Right renal pelvis (tissue), 4 donors: ENCODE measurements at regions not wholly inside any gene's neighbourhood (a gene's known extent, or its start where the extent isn't known, plus 50 kb on each side); places are given as distances from the start of the nearest gene placed in this dataset.
"Not testable (repeated sequence)": the region's sequence is repeated elsewhere in the genome, so short reads cannot be mapped to it uniquely, and the experiment has no call there.

ENCODE experiments used
- DNase-seq, 4 donors: peaks; one replicate each; pipeline ENCODE4 v3.0.0-alpha.2; 2013; ENCODE audit warnings: low read depth in 4 of 4, low spot score in 3 of 4, missing footprints in 1 of 4

- DNase-seq: no peak
These were observed 161.2 kb upstream of the BCOR start for GRCh38 chrX:40258909-40259308.

- no peak for DNase-seq
These were observed 156.0 kb upstream of the BCOR start for GRCh38 chrX:40253771-40254170.

GRCh38 chrX:40249582-40249981 is 151.8 kb upstream of the BCOR start:
- DNase-seq: no peak

GRCh38 chrX:40248822-40249221 is 151.1 kb upstream of the BCOR start:
- DNase-seq: no peak

GRCh38 chrX:40247848-40248622 is 150.3 kb upstream of the BCOR start:
- DNase-seq: no peak

- DNase-seq: no peak
These were observed 149.6 kb upstream of the BCOR start for GRCh38 chrX:40247382-40247781.

GRCh38 chrX:40245488-40246071 is 147.8 kb upstream of the BCOR start:
- peak in 1 of 4 donors; percentile 49 for DNase-seq

GRCh38 chrX:40244980-40245379 is 147.2 kb upstream of the BCOR start:
- DNase-seq: no peak

- no peak for DNase-seq
These were observed 146.2 kb upstream of the BCOR start for GRCh38 chrX:40243755-40244515.

- no peak for DNase-seq
These were observed 143.1 kb upstream of the BCOR start for GRCh38 chrX:40240844-40241243.

- no peak for DNase-seq
These were observed 140.0 kb upstream of the BCOR start for GRCh38 chrX:40237731-40238178.

- DNase-seq: no peak
These were observed 132.9 kb upstream of the BCOR start for GRCh38 chrX:40230646-40231045.

GRCh38 chrX:40227125-40227524 is 129.4 kb upstream of the BCOR start:
- no peak for DNase-seq

GRCh38 chrX:40224658-40225057 is 126.9 kb upstream of the BCOR start:
- no peak for DNase-seq

GRCh38 chrX:40222612-40223011 is 124.9 kb upstream of the BCOR start:
- not testable (repeated sequence) for DNase-seq

GRCh38 chrX:40213092-40213491 is 115.3 kb upstream of the BCOR start:
- DNase-seq: no peak

- no peak for DNase-seq
These were observed 112.3 kb upstream of the BCOR start for GRCh38 chrX:40209951-40210617.

GRCh38 chrX:40207626-40208025 is 109.9 kb upstream of the BCOR start:
- no peak for DNase-seq

GRCh38 chrX:40205471-40205870 is 107.7 kb upstream of the BCOR start:
- no peak for DNase-seq

GRCh38 chrX:40202456-40202855 is 104.7 kb upstream of the BCOR start:
- DNase-seq: no peak

- DNase-seq: no peak
These were observed 103.6 kb upstream of the BCOR start for GRCh38 chrX:40201329-40201885.
